ENCODE measurements at regions not wholly inside any gene's neighbourhood (a gene's known extent, or its start where the extent isn't known, plus 50 kb on each side); places are given as distances from the start of the nearest gene placed in this dataset.

GRCh38 chrX:64097891-64098290 is 107.6 kb downstream of the AMER1 start:
- no peak for DNase-seq (ENCODE audit: low read depth)

GRCh38 chrX:64093761-64094160 is 111.7 kb downstream of the AMER1 start:
- peak; percentile 7 for DNase-seq (ENCODE audit: low read depth)

All from M059J (cell line).